ENCODE measurements at regions not wholly inside any gene's neighbourhood (a gene's known extent, or its start where the extent isn't known, plus 50 kb on each side); places are given as distances from the start of the nearest gene placed in this dataset.

GRCh38 chr7:25897261-25897782 is 254.7 kb upstream of the NFE2L3 start:
- TF ChIP-seq SMC3 (conservative IDR thresholded peaks at IDR 0.05; ENCODE audit: poor library complexity) (no peak), CTCF (IDR thresholded peaks at IDR 0.05; ENCODE audit: poor library complexity, severe bottlenecking) (no peak), EP300 (conservative IDR thresholded peaks at IDR 0.05; ENCODE audit: poor library complexity, severe bottlenecking) (no peak), TAF1 (IDR thresholded peaks at IDR 0.05; ENCODE audit: low read depth) (no peak)

All from neural cell (in vitro differentiated cells).